ENCODE measurements at regions not wholly inside any gene's neighbourhood (a gene's known extent, or its start where the extent isn't known, plus 50 kb on each side); places are given as distances from the start of the nearest gene placed in this dataset.

DNA sequence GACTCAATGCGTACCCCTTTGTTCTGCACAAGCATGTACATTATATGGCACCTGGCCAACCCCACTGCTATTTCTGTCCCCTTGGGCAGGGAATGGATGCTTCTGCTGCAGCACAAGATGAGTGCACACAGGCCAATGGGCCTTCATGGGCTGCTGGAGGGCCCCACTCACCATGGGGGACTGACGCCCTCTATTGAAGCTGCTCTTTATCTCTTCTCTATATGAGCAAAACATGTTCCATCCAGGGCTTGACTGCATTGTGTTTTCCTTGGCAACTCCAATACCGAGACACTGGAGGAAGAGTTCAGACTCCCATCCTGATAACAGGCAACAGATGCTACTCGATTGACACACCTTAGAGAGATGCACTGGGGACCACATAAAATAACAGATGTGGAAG is 251.6 kb upstream of the NCKAP5 start:
- WGBS, 3 donors = 84 to 90% (median 86%) methylated on average over 4 of the region's 4 CpGs
- H3K27ac ChIP-seq (ENCODE audit: low read depth, low read length) = no peak overlapping the region

DNA sequence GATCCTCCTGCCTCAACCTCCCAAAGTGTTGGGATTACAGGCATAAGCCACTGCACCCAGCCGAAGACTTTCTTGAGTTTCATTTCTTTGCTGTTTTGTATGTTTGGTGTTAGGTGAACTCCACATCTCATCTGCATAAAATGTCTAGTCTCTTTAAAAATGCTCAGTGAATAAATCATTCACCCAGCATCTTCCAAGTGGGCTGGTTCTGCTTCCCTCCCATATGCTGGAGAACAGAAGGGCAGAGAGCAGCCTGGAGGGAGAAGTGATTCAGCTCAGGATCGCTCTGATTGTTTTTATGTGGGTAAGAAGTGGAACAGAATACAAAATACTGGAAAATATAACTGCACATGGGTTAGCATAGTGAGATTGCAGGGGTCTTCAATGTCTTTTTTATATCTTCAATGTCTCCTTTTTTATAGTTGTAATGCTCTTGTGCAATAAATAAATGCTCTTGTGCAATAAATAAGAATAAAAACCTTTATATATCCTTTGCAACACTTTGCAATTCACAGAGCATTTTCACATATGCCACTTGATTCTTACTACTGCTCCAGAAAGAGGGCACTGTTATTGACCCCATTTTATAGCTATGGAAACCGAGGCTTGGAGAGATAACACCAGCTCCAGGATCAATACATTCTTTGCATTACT is 253.0 kb upstream of the NCKAP5 start:
- H3K27ac ChIP-seq (ENCODE audit: low read depth, low read length) = no peak overlapping the region
- 67 to 85% (median 78%) methylated on average over 3 of the region's 3 CpGs for WGBS, 3 donors

DNA sequence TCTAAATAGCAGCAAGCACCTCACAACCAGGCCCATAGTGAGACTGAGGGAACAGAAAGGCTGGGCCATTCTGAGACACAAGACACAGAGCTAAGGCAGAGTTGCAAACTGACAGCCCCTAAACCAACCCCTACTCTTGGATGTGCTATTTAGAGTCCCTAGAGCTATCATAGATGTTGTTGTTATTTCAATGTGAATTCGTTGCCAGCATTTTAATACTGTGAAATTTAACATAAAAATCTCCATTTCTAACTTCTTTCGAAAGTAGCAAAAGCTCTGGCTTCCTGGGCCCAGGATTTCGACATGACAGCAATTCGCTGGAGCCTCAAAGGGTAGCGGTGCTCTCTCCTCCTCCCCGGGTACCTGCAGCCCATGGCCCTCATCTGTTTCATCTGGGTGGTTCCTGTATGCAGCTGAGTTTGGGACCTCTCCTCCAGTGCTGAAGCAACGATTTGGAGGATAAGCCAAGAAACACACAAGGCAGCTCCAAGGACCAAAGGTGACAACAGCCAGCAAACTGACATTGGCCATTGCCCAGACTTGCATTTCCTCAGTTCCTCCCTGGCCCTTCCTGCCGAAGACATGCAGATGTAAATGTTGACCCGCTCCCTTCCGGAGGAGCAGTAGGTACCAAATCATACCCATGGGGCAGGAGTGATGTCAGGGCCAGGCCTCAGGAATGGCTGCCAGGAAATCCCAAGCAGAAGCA is 254.4 kb upstream of the NCKAP5 start:
- 69 to 78% (median 75%) methylated on average over 10 of the region's 10 CpGs for WGBS, 3 donors
- no peak overlapping the region for H3K27ac ChIP-seq (ENCODE audit: low read depth, low read length)

DNA sequence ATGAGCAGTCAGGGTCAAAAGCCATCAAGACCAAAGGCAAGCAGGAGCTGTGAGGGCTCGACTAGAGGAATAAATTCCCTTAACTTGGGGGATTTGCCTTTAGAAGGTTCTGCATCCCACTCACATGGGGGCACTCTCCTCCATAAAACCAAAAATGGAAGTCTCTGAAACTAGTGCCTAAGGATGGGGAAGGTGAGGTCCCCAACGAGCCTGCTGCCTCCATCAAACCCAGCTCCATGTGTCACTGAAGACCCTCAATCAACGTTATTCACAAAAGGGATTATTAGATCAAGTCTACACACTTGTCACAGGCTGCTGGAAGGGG is 254.9 kb upstream of the NCKAP5 start:
- H3K27ac ChIP-seq (ENCODE audit: low read depth, low read length) = no peak overlapping the region
- 57 to 74% (median 71%) methylated on average over 3 of the region's 3 CpGs for WGBS, 3 donors

DNA sequence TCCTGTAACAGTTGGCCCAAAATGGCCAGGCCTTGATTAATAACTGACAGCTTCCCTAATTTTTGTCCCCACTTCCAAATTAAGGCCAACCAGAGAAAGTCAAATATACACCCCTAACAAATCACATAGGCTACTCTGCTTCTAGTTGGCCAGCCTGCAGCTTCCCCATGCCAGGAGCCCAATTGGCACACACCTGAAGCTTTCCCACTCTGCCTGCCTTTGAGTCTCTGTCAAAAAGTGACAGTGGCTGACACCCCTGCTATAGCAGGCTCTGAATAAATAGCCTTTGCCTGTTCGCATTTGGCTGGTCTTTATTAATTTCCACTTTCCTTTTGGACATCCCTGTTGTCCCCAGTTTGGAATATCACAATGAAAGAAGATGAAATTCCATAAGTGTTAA is 256.6 kb upstream of the NCKAP5 start:
- no peak overlapping the region for H3K27ac ChIP-seq (ENCODE audit: low read depth, low read length)
- 53 to 94% (median 91%) methylated on average over 1 of the region's 1 CpG for WGBS, 3 donors

DNA sequence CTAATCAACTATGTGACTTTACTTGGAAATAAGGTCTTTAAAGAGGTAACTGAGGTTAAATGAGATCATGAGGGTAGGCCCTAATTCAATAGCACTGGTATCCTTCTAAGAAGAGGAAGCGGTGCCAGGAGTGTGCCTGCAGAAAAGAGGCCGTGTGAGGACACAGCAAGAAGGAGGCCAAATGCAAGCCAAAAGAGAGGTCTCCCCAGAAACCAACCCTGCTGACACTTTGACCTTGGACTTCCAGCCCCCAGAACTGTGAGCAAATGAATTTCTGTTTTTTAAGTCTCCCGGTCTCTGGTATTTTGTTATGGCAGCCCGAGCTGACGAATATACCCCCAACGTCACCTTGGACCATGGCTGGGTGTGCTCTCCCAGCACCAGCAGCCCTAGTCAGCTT is 257.5 kb upstream of the NCKAP5 start:
- WGBS, 3 donors = 78 to 95% (median 92%) methylated on average over 6 of the region's 6 CpGs
- no peak overlapping the region for H3K27ac ChIP-seq (ENCODE audit: low read depth, low read length)

DNA sequence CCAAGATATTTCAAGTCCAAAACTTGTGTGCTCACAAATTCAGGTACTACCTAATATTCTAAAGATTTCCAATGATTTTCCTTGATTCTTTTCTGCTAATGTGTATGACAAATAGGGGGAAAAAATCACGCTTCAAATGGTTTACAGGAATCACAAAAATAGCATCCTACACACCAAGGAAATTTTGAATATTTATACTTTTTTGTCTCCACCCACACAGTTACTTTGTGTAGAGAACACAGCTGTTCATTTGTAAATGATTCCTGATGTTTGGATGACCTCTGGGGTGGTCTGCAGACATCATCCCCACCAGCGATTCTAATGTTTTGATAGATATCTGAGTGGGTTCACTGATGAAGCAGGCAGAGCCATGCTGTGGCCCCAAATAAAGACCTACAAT is 260.6 kb upstream of the NCKAP5 start:
- H3K27ac ChIP-seq (ENCODE audit: low read depth, low read length) = no peak overlapping the region
- WGBS, 3 donors = 42 to 62% (median 47%) methylated on average over 2 of the region's 2 CpGs

DNA sequence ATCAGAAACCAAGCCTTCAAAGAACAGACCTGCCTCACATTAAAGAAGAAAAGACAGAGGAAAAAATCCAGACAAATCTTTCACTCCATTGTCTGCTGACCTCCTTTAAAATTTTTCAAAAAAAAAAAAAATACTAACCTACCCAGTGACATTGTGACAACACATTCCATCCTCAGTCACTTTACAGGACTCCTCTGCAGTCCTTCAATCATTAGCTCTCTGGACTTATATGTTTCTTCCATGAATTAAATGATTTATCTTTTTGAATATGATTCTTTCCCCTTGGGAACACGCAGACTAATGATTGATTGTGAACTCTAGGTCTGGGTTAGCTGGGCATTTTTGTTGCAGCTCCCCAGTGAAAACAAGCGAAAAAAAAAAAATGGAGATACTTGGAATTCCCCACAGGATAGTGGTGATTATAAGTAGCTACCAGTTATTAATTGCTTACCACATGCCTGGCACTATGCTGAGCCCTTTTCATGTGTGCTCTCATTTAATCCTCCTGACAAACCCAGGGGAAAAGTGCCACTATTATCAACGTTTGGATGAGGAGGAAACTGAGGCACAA is 261.3 kb upstream of the NCKAP5 start:
- H3K27ac ChIP-seq (ENCODE audit: low read depth, low read length) = no peak overlapping the region
- WGBS, 3 donors = 32 to 43% (median 38%) methylated on average over 3 of the region's 3 CpGs

DNA sequence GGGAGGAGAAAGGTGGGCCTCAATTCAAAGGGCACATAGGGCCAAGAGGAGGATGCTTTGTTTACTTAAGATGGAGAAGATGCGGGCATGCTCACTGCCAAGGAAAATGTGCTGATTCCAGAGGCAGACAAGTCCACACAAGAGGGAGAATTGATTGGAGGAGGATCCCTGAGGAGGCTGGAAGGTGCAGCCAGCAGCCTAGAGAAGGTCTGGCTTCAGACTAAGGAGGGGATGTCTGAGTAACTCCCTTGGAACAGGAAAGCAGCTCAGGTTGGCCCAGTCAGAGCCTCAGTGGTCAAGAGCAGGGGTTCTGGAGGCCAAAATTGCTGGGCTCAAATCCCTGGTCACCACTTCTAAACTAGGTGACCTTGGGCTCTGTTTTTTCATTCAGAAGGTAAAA is 265.5 kb upstream of the NCKAP5 start:
- 55 to 93% (median 82%) methylated on average over 1 of the region's 1 CpG for WGBS, 3 donors
- no peak overlapping the region for H3K27ac ChIP-seq (ENCODE audit: low read depth, low read length)

DNA sequence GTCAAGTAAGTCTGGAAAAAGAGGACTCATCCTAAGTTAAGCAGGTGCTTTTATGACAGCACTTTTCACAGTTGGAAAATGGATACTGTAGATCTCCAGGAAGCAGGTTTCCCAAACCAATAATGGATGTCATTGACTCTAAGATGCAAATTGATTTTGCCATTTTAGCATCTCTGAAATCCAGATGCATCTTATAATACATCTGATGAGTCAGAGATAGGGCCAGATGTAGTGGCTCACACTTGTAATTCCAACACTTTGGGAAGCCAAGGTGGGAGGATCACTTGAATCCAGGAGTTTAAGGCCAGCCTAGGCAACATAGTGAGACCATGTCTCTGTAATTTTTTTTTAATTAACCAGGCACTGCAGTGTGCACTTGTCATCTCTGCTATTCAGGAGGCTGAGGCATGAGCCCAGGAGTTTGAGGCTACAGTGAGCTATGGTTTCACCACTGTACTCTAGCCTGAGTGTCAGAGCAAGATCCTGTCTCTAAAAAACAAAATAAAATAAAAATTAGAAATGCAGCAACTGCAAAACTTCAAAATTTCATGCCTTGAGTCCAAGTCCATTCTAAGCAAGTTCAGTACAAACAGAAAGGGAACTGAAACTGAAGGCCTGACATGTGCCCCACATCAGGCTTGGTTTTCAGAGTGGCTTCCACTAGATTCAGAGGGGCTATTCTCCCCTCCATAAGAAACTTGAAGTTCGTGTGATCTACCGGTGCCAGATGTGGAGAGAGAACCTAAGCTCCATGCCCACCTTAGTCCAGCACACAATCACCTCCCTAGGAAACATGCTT is 267.8 kb upstream of the NCKAP5 start:
- no peak overlapping the region for H3K27ac ChIP-seq (ENCODE audit: low read depth, low read length)
- whole genome bisulfite sequencing, 3 donors = 47 to 93% (median 86%) methylated on average over 2 of the region's 2 CpGs

DNA sequence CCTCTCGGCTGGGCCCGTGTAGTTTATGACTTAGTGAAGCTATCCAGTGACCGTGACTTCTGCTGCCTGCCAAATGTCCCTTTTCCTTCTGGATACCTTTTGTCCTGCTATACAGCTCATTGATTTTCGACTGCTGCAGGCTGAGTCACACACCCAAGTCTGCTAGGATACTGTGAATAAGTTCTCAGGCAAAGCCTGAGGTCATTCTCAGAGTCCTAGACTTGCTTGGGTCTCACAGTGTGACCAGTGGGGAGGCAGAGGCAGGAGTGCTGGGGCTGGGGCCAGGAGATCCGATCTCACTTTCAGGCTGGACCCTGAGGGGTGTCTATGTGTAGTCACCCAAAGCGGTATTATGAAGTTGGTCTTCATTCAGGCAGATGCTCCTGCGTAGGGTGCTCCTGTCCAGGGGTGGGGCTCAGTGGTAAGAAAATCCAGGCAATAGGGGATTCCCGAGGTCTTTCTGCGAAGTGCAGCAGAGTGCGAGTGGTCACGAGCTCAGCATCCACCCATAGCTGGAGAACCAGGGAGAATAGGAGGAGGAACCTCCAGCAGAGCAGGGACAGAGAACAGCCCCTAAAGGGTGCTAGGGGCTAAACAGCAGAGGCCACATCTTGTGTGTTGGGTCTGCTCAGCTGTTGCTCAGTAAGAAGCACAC is 268.6 kb upstream of the NCKAP5 start:
- no peak overlapping the region for H3K27ac ChIP-seq (ENCODE audit: low read depth, low read length)
- 81 to 82% (median 82%) methylated on average over 11 of the region's 11 CpGs for WGBS, 3 donors

DNA sequence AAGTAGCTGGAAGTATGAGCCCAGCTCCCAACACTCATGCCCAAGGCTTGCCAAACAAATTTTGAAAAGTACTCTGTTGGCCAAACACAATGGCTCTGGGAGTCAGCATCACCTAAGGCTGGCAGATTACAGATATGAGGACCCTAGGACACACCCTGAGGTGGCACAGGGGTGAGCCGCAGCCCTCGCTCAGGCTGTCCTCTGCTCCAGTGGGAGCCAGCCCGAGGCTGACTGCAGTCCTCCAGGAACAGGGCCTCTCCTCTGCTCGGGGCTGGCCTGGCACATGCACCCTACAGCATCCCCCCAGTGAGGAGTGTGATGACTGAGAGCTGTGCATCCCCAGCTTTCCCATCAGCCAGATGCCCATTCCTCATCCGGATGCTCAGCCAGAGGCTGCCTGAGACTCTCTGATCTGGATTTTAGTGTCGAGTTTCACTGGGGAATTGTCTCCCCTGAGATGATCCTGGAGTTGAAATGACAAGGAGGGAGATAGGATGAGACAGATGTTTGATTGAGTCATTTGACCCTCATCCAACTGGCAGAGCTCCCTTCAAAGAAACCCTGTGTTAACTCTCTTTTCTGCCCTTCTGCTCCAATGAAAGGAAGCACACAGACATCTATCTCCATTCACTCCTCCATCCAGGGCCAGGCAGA is 269.3 kb upstream of the NCKAP5 start:
- 76 to 82% (median 78%) methylated on average over 6 of the region's 6 CpGs for WGBS, 3 donors

DNA sequence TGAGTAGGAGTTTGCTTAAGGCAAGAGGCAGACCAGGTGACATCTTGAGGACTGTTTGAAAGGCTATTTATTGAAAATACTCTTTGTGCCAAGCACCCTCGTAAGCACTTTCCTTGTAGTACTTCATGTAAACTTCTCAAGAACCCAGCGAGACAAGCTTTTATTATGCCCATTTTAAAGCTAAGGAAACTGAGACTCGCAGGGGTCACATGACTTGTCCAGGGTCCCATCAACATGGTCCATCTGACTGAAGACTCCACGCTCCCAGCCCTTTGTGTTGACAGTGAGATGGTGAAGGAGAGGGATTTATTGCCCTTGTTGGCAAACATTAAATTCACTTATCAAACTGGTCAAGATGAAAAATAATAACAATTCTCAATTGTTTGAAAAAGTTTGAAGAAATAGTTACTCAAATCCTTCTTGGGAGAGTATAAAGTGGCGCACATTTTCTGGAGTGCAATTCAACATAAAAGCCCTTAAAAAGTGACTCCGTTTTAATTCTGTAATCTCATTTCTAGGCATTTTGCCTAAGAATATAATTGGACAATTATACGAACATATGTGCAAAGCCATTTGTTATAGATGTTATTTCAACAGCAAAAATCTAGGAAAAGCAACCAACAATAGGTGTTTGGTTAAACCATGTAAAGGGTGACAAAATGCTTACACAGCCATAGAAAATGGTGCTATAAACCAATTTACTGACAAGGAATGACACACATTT is 270.5 kb upstream of the NCKAP5 start:
- H3K27ac ChIP-seq (ENCODE audit: low read depth, low read length) = no peak overlapping the region
- 84 to 90% (median 86%) methylated on average over 7 of the region's 7 CpGs for WGBS, 3 donors

More for the DNA sequence above, 269.3 kb upstream of the NCKAP5 start:
- no peak overlapping the region for H3K27ac ChIP-seq (ENCODE audit: low read depth, low read length)

DNA sequence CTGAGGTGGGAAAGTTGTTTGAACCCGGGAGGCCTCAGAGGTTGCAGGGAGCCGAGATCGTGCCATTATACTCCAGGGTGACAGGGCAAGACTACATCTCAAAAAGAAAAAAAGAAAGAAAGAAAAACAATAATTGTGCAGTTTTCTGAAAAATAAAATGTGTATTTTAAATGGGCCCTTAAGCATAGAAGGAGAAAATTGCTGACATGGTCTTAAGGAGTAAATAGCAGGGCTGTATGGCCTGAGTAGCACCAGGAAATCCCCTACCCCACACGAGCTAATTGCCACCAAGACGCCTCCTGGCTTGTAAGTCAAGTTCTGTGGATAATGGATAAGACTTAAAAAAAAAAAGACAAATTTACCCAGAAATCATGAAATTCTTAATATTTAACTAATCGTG is 271.4 kb upstream of the NCKAP5 start:
- no peak overlapping the region for H3K27ac ChIP-seq (ENCODE audit: low read depth, low read length)
- WGBS, 3 donors = 85 to 92% (median 88%) methylated on average over 6 of the region's 6 CpGs

DNA sequence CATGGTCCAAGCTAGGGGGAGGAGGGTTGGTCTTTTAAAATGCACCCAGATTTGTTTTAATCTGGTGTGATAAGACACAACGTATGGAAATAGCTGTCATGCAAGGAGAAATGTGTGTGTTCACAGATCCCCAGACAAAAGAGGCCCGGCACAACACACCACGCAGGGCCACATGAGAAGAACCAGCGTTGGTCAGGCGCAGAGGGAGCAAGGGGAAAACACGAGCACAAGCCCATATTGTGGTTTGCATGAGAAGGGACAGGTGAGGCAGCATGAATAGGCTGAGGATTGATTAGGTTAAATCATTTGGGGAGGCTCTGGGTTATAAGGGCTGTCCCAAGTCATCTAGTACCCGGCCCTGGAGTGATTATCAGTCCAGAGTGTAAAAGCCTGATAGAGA is 272.5 kb upstream of the NCKAP5 start:
- WGBS, 3 donors = 81 to 90% (median 84%) methylated on average over 7 of the region's 7 CpGs
- no peak overlapping the region for H3K27ac ChIP-seq (ENCODE audit: low read depth, low read length)

DNA sequence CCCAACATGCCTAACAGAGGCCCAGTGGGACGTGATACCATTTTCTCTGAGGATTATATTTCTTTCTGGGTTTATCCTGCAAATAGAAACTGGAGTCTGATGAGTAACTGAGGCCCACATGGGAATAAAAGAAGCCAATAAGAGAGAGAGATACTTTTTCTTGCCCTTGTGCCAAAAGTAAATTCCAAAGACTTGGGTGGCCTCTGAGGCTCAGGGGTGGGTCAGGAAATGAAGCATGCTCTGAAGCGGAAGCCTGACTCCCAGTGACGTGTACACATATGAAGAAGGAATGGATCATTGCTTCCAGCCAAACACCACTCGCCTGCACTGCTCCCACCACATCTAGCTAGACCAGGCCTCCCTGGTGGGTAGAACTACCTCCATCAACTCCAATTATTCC is 273.6 kb upstream of the NCKAP5 start:
- 38 to 78% (median 45%) methylated on average over 4 of the region's 4 CpGs for WGBS, 3 donors
- H3K27ac ChIP-seq (ENCODE audit: low read depth, low read length) = no peak overlapping the region

DNA sequence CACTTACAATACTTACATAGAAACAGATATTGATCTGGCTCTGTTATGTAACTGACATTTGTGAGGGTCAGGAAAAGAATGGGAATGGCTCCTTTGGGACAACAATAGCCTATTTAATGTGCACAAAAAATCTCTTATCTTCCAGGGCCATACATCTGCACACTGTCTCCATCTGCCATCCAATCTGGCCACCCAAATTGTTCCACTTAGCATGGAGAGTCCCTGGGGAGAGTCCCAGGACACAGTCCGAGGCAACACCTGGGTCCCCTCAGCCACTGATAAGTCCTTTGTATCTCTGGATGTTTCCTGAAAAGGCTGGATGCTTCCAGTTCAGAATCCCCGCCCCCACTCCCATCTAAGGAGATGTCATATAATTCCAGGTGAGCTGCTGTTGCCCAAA is 274.2 kb upstream of the NCKAP5 start:
- WGBS, 3 donors = 59 to 81% (median 71%) methylated on average over 2 of the region's 2 CpGs
- no peak overlapping the region for H3K27ac ChIP-seq (ENCODE audit: low read depth, low read length)

DNA sequence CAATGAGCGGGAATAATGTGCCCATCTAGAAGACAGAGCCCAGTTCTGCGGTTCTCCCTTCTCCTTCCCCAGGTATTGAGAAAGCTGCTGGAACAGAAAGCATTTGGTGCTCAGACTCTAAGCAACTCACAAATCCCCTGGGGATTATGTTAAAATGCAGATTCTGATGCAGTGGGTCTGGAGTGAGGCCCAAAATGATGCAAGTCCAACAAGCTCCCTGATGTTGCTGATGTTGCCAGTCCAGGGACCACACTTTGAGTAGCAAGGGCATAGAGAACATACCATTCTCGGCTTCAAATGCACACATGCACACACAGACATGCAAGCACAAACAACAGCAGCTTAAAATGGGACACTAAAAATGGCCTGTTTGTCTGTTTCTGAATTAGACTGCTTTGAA is 274.8 kb upstream of the NCKAP5 start:
- H3K27ac ChIP-seq (ENCODE audit: low read depth, low read length) = no peak overlapping the region
- 88 to 92% (median 89%) methylated on average over 3 of the region's 3 CpGs for WGBS, 3 donors

Data from adipose tissue (tissue), 3 donors.